Psoas muscle (tissue), 7 donors: ENCODE measurements at regions not wholly inside any gene's neighbourhood (a gene's known extent, or its start where the extent isn't known, plus 50 kb on each side); places are given as distances from the start of the nearest gene placed in this dataset.
"Not testable (repeated sequence)": the region's sequence is repeated elsewhere in the genome, so short reads cannot be mapped to it uniquely, and the experiment has no call there.

ENCODE experiments used
- ATAC-seq, 4 donors: fragments of 200-7000 bp; cut with Tn5 transposase; one replicate each; pipeline ENCODE4 v1.9.1; 2020; ENCODE audit warnings: moderate library complexity in 3 of 4, mild to moderate bottlenecking in 2 of 4
- DNase-seq, 2 donors: peaks; one replicate each; pipeline ENCODE4 v3.0.0-alpha.2; 2020
- H3K27ac ChIP-seq: fragments of 200-600 bp; one replicate; pipeline ENCODE4 v1.8.0; 2022
- H3K27me3 ChIP-seq, 3 donors: fragments of 200-600 bp in 1 of 3; one replicate each; pipeline versions ENCODE4 v1.6.1 to v1.8.0; 2013 to 2022; ENCODE audit warnings: low read length in 2 of 3, mild to moderate bottlenecking in 2 of 3, moderate library complexity in 1 of 3; ENCODE audit not compliant: insufficient read depth in 3 of 3
- H3K36me3 ChIP-seq, 2 donors: fragments of 200-600 bp in 1 of 2; one replicate each; pipeline versions ENCODE4 v1.6.1 to v1.8.0; 2013 to 2022; ENCODE audit warnings: low read depth in 1 of 2, mild to moderate bottlenecking in 1 of 2, moderate library complexity in 1 of 2; ENCODE audit not compliant: insufficient read depth in 1 of 2
- H3K4me1 ChIP-seq: fragments of 200-600 bp; one replicate; pipeline ENCODE4 v1.8.0; 2022
- H3K4me3 ChIP-seq: fragments of 200-600 bp; one replicate; pipeline ENCODE4 v1.8.0; 2022; ENCODE audit warnings: mild to moderate bottlenecking
- H3K9me3 ChIP-seq: fragments of 200-600 bp; one replicate; pipeline ENCODE4 v1.8.0; 2022
- WGBS, 3 donors: extraction: QIAGEN DNeasy Blood & Tissue Kit; methylation state at CpG; one replicate each; pipeline versions ENCODE4 v1.1.6 to v1.1.7; 2013; 5-methylcytosine and 5-hydroxymethylcytosine counted together
- intact Hi-C, 2 donors: fragments of 100-400 bp; cut with DNase I; formaldehyde crosslinking; loops; one replicate each; pipeline versions ENCODE4 v1.11.0 to v1.14.2; 2022
- TF ChIP-seq, protein P1 (sequence below): fragments of 200-600 bp; IDR thresholded peaks from one replicate; pipeline ENCODE4 v1.8.0; 2022; ENCODE audit warnings: antibody characterized with exemption
- donor health status: healthy with polysubstance abuse.
- donor health status: DM: no; HTN: no; CAD: no; lungs with moderate emphysema.
- donor health status: Bipolar disorder and iron deficiency.
- donor health status: healthy.
- donor health status: DM: yes; HTN: yes; CAD: no.
- donor health status: DM: no; HTN: no; CAD: no.
- donor health status: DM: yes; HTN: yes; CAD: no.

DNA sequence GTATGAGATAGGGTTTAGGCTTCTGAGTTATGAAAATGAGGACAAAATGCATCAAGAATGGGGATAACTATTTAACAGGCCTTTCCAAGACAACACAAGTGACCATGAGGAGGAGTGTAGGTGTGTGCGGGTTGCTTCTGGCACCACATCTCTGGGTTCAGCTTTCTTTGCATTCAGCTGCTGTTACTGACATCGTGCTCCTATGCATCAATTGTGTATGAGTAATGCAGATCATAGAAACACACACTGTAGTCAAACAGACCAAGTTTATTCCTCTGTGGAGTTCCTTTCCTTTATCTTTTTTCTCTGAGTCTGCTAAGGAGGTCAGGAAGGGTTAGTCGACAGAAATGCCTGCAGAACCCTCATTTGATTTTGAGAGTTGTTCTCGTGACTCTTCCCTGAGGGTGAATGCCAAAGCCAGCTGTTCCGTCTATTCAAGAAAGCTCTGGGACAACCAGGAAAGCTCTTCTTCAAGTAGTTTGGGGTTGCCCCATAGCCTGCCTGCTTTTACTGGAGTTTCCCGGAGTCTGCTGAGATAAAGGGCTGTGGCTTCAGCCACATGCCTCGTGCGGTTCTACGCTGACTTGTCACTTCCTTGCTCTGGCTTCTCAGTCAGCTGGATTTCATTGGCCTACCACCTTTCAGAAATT lies 136.7 kb upstream of the TLE3 start:
- H3K27me3 ChIP-seq, result no peaks in the 10 kb centered on the region
- 78 to 82% (median 81%) methylated on average over 9 of the region's 9 CpGs for WGBS, 3 donors
- ATAC-seq (no peak), DNase-seq (no peak)
- no peak overlapping the region for H3K4me3 ChIP-seq
- no peaks in the 10 kb centered on the region for H3K4me1 ChIP-seq
- H3K36me3 ChIP-seq, result no peaks in the 10 kb centered on the region
- intact Hi-C loops, result no loop called here
- no peak overlapping the region for H3K27ac ChIP-seq
- TF ChIP-seq, protein P1, sequence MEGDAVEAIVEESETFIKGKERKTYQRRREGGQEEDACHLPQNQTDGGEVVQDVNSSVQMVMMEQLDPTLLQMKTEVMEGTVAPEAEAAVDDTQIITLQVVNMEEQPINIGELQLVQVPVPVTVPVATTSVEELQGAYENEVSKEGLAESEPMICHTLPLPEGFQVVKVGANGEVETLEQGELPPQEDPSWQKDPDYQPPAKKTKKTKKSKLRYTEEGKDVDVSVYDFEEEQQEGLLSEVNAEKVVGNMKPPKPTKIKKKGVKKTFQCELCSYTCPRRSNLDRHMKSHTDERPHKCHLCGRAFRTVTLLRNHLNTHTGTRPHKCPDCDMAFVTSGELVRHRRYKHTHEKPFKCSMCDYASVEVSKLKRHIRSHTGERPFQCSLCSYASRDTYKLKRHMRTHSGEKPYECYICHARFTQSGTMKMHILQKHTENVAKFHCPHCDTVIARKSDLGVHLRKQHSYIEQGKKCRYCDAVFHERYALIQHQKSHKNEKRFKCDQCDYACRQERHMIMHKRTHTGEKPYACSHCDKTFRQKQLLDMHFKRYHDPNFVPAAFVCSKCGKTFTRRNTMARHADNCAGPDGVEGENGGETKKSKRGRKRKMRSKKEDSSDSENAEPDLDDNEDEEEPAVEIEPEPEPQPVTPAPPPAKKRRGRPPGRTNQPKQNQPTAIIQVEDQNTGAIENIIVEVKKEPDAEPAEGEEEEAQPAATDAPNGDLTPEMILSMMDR, result no peak
- peaks cover 20% of the 10 kb centered on the region for H3K9me3 ChIP-seq

DNA sequence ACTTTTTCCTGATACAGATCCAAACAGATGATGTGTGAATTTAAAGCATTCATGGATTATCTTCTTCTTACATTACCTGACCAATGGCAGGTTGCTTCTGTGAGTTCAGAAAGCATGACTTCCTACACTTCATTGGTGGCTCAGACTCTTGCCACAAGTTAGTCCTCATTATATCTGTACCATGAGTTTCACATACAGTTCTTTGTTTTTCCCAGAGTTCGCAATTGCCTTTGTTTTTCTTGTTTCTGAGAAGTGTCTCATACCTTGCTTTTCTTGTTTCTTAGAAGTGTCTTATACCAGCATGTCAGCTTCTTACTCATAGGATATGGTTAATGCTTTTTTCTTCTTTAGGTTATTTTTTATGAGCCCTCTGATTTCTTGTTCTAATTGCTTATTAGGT lies 133.8 kb upstream of the TLE3 start:
- Histone ChIP-seq H3K4me3 (no peak overlapping the region), H3K4me1 (no peaks in the 10 kb centered on the region), H3K27ac (no peak overlapping the region), H3K9me3 (peaks cover 22% of the 10 kb centered on the region), H3K27me3 (no peaks in the 10 kb centered on the region), H3K36me3 (no peaks in the 10 kb centered on the region)
- TF ChIP-seq, protein P1, result no peak
- WGBS, 3 donors, result 53 to 97% (median 94%) methylated on average over 1 of the region's 1 CpG
- intact Hi-C loops, result no loop called here
- ATAC-seq (no peak), DNase-seq (no peak)

DNA sequence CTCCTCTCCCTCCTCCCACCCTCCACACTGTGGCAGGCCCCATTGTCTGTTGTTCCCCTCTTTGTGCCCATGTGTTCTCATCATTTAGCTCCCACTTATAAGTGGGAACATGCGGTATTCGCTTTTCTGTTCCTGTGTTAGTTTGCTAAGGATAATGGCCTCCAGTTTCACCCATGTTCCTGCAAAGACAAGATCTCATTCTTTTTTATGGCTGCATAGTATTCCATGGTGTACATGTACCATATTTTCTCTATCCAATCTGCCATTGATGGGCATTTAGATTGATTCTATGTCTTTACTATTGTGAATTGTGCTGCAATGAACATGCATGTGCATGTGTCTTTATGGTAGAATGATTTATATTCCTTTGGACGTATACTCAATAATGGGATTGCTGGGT lies 130.2 kb upstream of the TLE3 start:
- H3K36me3 ChIP-seq, ATAC-seq, H3K4me1 ChIP-seq, H3K4me3 ChIP-seq, H3K27ac ChIP-seq, DNase-seq, intact Hi-C loops, H3K27me3 ChIP-seq: not testable (repeated sequence)
- peaks cover 22% of the 10 kb centered on the region for H3K9me3 ChIP-seq
- 94 to 98% (median 97%) methylated on average over 3 of the region's 3 CpGs for WGBS, 3 donors

DNA sequence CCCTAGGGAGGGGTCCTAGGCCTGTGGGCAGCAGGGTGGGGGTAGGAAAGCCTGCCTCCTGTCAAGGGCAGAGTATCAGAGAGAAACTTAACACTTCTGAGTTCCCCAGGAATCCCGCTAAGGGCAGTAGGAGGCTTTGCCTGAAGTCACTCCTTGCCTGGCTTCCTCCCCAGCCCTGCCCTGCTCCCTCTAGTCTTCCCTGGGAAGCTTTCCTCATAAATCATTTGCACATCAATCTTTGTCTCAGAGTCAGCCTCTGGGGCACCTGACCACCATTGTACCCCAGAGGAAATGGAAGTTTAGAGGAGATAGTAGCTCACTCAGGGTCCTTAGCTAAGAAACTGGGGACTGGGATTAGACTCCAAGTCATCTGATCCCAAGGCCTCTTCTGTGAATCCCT lies 129.4 kb upstream of the TLE3 start:
- intact Hi-C loops, result no loop called here
- ATAC-seq (no peak), DNase-seq (no peak)
- WGBS, 3 donors, result 81 to 94% (median 91%) methylated on average over 1 of the region's 1 CpG
- no peaks in the 10 kb centered on the region for H3K27me3 ChIP-seq
- H3K9me3 ChIP-seq, result peaks cover 17% of the 10 kb centered on the region
- H3K36me3 ChIP-seq, result no peaks in the 10 kb centered on the region
- no peak overlapping the region for H3K4me3 ChIP-seq
- no peak overlapping the region for H3K27ac ChIP-seq
- TF ChIP-seq, protein P1, result no peak
- H3K4me1 ChIP-seq, result no peaks in the 10 kb centered on the region

DNA sequence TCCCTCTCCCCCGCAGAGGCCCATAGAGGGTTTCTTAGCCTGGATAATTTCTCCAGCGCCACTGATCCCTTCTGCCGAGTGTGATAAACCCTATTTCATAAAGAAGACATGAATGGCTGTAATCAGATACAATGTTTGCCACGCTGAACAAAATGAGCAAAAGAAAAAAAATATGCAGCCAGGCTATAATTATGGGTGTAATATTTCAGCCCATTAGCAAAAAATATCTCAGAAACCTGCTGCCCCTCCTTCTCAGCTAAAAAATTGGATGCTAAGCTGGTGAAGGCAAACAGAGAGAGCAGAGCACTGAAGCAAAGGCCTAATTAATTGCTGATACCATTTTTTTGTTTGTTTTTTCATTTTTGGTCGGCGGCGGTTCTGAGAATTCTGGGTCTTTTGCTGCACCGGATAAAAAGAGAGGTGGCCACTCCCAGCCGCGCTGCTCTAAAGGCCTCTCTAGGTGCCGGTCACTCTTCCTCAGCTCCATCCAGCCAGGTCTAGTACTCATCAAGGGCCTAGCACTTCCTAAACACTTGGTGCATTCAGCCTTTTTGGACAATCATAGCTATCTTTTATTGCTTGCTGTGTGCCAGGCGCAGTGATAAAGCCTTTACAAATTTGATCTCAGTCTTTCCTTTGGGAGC lies 128.7 kb upstream of the TLE3 start:
- Histone ChIP-seq H3K9me3 (peaks cover 10% of the 10 kb centered on the region), H3K4me3 (no peak overlapping the region), H3K27ac (no peak overlapping the region), H3K36me3 (no peaks in the 10 kb centered on the region), H3K4me1 (no peaks in the 10 kb centered on the region), H3K27me3 (no peaks in the 10 kb centered on the region)
- DNase-seq (no peak), ATAC-seq (no peak)
- intact Hi-C loops, result no loop called here
- TF ChIP-seq, protein P1, result no peak
- 89 to 93% (median 92%) methylated on average over 12 of the region's 12 CpGs for WGBS, 3 donors
